ENCODE measurements at regions not wholly inside any gene's neighbourhood (a gene's known extent, or its start where the extent isn't known, plus 50 kb on each side); places are given as distances from the start of the nearest gene placed in this dataset.

DNA sequence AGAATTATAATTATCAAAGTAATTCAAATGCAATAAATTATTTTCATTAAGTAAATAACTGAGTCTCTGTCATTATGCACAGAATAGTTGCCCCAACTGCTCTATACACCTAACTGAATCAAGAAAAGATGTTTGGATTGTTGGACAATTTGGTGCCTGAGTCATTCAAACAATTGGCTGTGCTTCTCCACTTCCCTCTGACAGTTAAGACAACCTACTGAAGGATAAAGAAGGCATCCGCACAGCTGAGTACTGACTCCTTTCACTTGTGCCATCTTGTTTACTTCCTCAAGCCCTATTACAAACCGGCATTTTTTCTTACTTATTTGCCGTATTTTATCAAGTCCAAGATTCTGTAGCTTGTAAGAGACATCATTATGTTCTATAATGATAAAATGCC lies 110.6 kb upstream of the C1QTNF7 start:
- TF ChIP-seq, protein P1, sequence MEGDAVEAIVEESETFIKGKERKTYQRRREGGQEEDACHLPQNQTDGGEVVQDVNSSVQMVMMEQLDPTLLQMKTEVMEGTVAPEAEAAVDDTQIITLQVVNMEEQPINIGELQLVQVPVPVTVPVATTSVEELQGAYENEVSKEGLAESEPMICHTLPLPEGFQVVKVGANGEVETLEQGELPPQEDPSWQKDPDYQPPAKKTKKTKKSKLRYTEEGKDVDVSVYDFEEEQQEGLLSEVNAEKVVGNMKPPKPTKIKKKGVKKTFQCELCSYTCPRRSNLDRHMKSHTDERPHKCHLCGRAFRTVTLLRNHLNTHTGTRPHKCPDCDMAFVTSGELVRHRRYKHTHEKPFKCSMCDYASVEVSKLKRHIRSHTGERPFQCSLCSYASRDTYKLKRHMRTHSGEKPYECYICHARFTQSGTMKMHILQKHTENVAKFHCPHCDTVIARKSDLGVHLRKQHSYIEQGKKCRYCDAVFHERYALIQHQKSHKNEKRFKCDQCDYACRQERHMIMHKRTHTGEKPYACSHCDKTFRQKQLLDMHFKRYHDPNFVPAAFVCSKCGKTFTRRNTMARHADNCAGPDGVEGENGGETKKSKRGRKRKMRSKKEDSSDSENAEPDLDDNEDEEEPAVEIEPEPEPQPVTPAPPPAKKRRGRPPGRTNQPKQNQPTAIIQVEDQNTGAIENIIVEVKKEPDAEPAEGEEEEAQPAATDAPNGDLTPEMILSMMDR (conservative IDR thresholded peaks at IDR 0.05; ENCODE audit: low read length): no peak
- no peak for TF ChIP-seq EZH2phosphoT487 (IDR thresholded peaks at IDR 0.05; ENCODE audit: borderline replicate concordance, low read depth, low read length)

Data from OCI-LY7 (cell line).